Activated T-cell treated with anti-CD3 and anti-CD28 coated beads, Interleukin-2, amount 50 U/mL, for 72 hours (primary cell): ENCODE measurements at regions not wholly inside any gene's neighbourhood (a gene's known extent, or its start where the extent isn't known, plus 50 kb on each side); places are given as distances from the start of the nearest gene placed in this dataset.
"Not testable (repeated sequence)": the region's sequence is repeated elsewhere in the genome, so short reads cannot be mapped to it uniquely, and the experiment has no call there.

Experiments
- ATAC-seq, 2 donors: fragments of 150-1000 bp; cut with Tn5 transposase; replicated peaks in 1 of 2; 2 replicates each; pipeline ENCODE4 v1.10.0; 2021; ENCODE audit warnings: moderate library complexity in 2 of 2, mild to moderate bottlenecking in 1 of 2
- DNase-seq, 2 donors: peaks; one replicate each; pipeline ENCODE4 v3.0.0; 2021 to 2022; ENCODE audit warnings: mixed read lengths in 1 of 2
- H3K27ac Mint-ChIP-seq: one replicate; pipeline ENCODE4 v1.8.0; 2022; ENCODE audit warnings: mild to moderate bottlenecking, moderate library complexity, mixed read lengths
- H3K27me3 Mint-ChIP-seq: one replicate; pipeline ENCODE4 v1.8.0; 2022; ENCODE audit warnings: low read depth, mixed read lengths
- H3K36me3 Mint-ChIP-seq, 2 donors: one replicate each; pipeline ENCODE4 v1.8.0; 2022; ENCODE audit warnings: mixed read lengths in 2 of 2, mild to moderate bottlenecking in 1 of 2; ENCODE audit not compliant: insufficient read depth in 2 of 2
- H3K4me1 Mint-ChIP-seq: one replicate; pipeline ENCODE4 v1.8.0; 2022; ENCODE audit warnings: low read depth, mixed read lengths
- H3K4me3 Mint-ChIP-seq, 2 donors: one replicate each; pipeline ENCODE4 v1.8.0; 2022; ENCODE audit warnings: mild to moderate bottlenecking in 2 of 2, mixed read lengths in 2 of 2, moderate library complexity in 2 of 2
- H3K9me3 Mint-ChIP-seq, 2 donors: one replicate each; pipeline ENCODE4 v1.8.0; 2022; ENCODE audit warnings: mixed read lengths in 2 of 2

DNA sequence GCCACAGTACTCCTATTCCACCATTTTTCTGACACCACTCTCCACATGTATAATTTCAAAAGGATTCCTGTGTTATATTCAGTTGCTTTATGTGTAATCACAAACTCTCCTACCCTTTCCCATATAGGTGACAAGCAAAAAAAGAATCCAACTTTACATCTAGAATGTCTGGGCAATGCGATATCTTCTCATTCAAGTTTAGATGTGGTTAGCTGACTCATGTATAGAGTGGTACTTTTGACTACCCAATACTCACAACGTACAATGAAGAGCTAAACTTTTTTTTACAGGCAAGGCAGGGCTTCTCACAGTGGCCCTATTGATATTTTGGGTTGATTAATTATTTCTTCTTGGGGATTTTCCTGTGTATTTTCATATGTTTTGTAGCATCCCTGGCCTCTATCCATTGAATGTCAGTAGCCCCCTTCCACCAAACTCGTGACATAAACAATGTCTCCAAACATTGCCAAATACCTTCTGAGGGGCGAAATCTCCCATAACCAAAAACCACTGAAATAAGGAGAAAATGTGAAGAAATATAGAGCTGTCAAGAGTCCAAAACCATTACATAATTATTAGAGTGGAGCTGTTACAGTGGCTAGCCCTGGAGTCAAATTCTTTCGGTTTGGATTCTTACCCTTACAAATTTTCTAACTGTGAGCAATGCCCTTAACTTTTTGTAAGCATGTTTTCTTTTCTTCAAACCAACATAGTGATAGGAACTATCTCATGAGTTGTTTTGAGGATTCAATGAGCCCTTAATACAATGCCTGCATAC is 342.6 kb downstream of the NSUN3 start:
- no peak for DNase-seq
- ATAC-seq, result no peak
- Mint-ChIP-seq H3K27ac (no peak overlapping the region), H3K36me3 (no peaks in the 10 kb centered on the region), H3K4me1 (no peaks in the 10 kb centered on the region), H3K4me3 (no peak overlapping the region), H3K9me3 (peaks cover 0 to 3% of the 10 kb centered on the region in 2 donors), H3K27me3 (no peaks in the 10 kb centered on the region)

DNA sequence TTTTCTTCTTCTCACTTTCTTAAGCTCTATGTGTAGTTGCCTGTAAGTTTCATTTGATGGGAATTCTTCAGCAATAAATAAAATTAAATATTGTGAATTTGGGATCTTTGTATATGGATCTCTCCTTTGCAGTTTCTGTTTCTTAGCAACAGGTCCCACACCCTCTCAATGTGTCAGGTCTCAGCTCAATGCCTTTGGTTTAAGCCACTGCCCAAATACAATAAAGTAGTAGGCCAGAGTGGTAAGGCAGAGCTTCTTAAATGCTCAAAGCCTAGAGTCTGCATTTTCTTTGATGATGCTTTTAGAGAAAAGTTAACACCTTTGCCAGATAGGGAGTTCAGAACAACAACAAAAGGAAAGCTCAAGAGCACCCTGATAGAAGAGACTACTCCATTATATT is 343.7 kb downstream of the NSUN3 start:
- H3K9me3 Mint-ChIP-seq, result peaks cover 0 to 3% of the 10 kb centered on the region in 2 donors
- H3K36me3 Mint-ChIP-seq, result no peaks in the 10 kb centered on the region
- H3K4me1 Mint-ChIP-seq, result no peaks in the 10 kb centered on the region
- H3K4me3 Mint-ChIP-seq, result no peak overlapping the region
- ATAC-seq, result no peak
- H3K27me3 Mint-ChIP-seq, result no peaks in the 10 kb centered on the region
- DNase-seq, result no peak
- no peak overlapping the region for H3K27ac Mint-ChIP-seq

DNA sequence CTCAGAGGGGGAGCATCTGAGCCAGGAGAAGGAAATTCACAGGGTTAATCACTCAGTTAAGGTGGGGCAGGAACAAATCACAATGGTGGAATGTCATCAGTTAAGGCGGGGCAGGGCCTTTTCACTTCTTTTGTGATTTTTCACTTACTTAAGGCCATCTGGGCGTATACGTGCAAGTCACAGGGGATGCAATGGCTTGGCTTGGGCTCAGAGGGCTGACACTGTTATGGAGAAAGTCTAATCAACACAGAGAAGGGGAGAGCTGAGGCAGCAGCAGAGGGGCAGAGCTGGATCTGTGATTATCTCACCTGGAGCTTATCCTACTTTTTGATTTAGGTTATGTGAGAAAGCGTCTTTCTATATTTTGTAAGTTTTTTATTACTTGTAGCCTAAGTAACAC is 350.1 kb downstream of the NSUN3 start:
- not testable (repeated sequence) for DNase-seq, ATAC-seq, H3K9me3 Mint-ChIP-seq, H3K27ac Mint-ChIP-seq, H3K4me1 Mint-ChIP-seq, H3K4me3 Mint-ChIP-seq, H3K36me3 Mint-ChIP-seq, H3K27me3 Mint-ChIP-seq

DNA sequence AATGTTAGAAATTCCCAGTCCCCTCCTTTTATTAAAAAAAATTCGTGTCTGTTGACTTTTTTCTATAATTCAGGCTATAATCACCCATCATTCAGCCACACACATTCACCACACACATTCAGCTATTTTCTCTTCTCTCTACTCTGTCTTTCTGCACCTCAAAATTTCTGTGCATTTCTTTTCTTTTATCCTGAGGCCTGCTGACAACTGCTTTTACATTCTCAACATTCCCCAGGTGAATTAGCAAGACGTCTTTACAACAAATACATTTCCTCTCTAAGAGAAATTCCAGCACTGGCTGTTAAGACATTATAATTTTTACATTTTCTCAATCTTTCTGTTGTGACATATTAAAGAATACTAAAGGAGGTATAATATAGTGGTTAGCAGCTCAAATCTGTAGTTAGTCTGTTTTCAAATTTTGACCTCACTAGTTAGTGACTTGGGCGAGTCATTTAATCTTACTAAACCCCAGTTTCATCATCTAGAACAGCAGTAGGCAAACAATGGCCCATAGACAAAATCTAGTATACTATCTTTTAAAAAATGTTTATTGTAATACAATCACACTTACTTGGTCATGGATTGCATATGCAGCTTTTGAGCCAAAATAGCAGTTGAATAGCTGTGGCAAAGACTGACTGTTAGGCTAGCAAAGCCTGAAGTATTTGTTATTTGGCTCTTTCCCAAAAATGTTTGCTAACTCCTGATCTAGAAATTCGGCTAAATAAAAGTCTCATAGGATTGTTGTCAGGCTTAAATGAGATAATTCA is 350.7 kb downstream of the NSUN3 start:
- Mint-ChIP-seq H3K4me1 (no peaks in the 10 kb centered on the region), H3K9me3 (peaks cover 2 to 4% of the 10 kb centered on the region in 2 donors), H3K4me3 (no peak overlapping the region), H3K27ac (no peak overlapping the region), H3K36me3 (no peaks in the 10 kb centered on the region), H3K27me3 (no peaks in the 10 kb centered on the region)
- DNase-seq, result no peak
- ATAC-seq, result no peak

DNA sequence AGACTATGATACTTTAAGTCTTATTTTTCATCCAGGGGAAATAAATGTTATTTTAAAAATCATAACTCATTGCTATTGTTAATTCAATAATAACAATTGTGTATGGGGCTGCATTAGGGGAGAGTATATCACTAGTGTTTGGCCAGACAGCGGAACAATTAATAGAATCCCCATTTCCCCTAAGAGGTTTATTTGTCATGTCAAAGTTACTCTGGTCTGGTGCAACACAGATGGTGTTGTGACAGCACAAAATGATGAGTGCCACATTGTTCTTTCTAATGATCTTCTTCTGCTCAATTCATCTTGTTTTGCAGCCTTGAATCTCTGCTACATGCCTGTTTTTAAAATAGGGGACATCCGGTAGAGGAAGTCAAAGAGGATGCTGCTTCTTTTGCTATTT is 351.6 kb downstream of the NSUN3 start:
- no peak overlapping the region for H3K27ac Mint-ChIP-seq
- no peak for DNase-seq
- no peaks in the 10 kb centered on the region for H3K27me3 Mint-ChIP-seq

DNA sequence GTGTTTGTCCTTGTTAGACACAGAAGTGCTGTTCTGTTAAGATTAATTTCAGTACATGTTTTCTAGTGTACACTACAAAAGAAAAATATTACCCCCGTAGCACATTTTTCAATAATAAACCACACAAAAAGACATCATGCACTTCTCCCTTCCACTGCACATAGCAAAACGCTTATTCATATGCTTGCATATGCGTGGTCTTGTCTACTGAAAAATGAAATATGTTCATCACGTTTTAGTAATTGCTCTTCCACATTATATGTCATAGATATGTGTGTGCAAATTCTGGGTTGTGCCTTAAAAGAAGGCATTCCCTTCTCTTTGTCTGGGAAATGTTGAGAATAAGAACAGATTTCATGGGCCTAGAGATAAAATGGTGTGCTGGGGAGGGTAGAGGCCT is 353.9 kb downstream of the NSUN3 start:
- no peak overlapping the region for H3K4me3 Mint-ChIP-seq
- H3K4me1 Mint-ChIP-seq, result no peaks in the 10 kb centered on the region
- H3K27me3 Mint-ChIP-seq, result no peaks in the 10 kb centered on the region
- H3K36me3 Mint-ChIP-seq, result peaks cover 0 to 2% of the 10 kb centered on the region in 2 donors
- H3K27ac Mint-ChIP-seq, result no peak overlapping the region
- ATAC-seq (no peak), DNase-seq (no peak)
- H3K9me3 Mint-ChIP-seq, result peaks cover 8 to 11% of the 10 kb centered on the region in 2 donors

More for the DNA sequence above, 351.6 kb downstream of the NSUN3 start:
- no peak for ATAC-seq
- Mint-ChIP-seq H3K9me3 (peaks cover 8 to 10% of the 10 kb centered on the region in 2 donors), H3K36me3 (peaks cover 0 to 2% of the 10 kb centered on the region in 2 donors), H3K4me3 (no peak overlapping the region), H3K4me1 (no peaks in the 10 kb centered on the region)

DNA sequence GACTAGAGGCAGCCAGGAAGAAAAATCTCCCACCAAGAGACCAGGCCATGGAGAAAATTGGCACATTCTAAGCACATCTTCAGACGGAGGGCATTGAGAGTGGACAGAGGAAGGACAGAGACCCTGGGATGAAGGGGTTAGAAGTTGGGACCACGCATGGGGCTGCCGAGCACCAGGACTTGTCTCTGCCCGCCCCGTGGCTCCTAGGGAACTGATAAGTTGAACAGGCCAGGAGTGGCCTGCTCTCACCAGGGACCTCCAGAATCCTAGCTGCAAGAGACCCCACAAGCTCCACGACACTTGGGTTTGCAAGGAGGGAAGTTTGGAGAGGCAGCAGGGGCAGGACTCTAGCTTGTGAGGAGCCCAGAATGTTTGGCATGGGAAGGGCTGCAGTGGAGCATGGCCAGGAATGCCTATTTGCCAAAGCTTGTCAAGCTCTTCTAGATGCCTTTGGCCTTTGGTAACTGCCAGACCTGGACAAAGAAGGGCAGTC is 355.1 kb downstream of the NSUN3 start:
- Mint-ChIP-seq H3K4me3 (no peak overlapping the region), H3K27me3 (no peaks in the 10 kb centered on the region), H3K36me3 (peaks cover 0 to 2% of the 10 kb centered on the region in 2 donors), H3K4me1 (no peaks in the 10 kb centered on the region), H3K27ac (no peak overlapping the region), H3K9me3 (peaks cover 10 to 11% of the 10 kb centered on the region in 2 donors)
- ATAC-seq (no peak), DNase-seq (no peak)

DNA sequence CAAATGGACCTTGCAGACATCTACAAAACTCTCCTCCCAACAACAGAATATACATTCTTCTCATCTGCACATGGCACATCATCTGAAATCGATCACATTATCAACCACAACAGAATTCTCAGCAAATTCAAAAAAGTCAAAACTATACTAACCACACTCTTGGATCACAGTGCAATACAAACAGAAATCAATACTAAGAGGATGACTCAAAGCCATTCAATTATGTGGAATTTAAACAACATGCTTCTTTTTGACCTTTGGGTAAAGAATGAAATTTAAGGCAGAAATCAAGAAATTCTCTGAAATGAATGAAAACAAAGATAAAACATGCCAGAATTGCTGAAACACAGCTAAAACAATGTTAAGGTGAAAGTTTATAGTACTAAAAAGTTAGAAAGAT is 358.1 kb downstream of the NSUN3 start:
- peaks cover 0 to 2% of the 10 kb centered on the region in 2 donors for H3K36me3 Mint-ChIP-seq
- no peaks in the 10 kb centered on the region for H3K4me1 Mint-ChIP-seq
- H3K4me3 Mint-ChIP-seq, result no peak overlapping the region
- no peak for ATAC-seq
- no peak overlapping the region for H3K27ac Mint-ChIP-seq
- no peak for DNase-seq
- H3K27me3 Mint-ChIP-seq, result no peaks in the 10 kb centered on the region
- H3K9me3 Mint-ChIP-seq, result peaks cover 10 to 11% of the 10 kb centered on the region in 2 donors

DNA sequence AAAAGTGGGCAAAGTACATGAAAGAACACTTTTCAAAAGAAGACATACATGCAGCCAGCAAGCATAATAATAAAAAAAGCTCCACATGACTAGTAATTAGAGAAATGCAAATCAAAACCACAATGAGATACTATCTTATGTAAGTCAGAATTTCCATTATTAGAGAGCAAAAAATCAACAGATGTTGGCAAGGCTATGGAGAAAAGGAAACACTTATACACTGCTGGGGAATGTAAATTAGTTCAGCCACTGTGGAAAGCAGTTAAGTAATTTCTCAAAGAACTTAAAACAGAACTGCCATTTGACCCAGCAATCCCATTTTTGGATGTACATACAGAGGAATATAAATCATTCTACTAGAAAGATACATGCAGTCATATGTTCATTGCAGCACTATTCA is 360.7 kb downstream of the NSUN3 start:
- Mint-ChIP-seq H3K4me3 (no peak overlapping the region), H3K9me3 (peaks cover 7 to 8% of the 10 kb centered on the region in 2 donors), H3K4me1 (no peaks in the 10 kb centered on the region), H3K36me3 (peaks cover 0 to 2% of the 10 kb centered on the region in 2 donors), H3K27ac (no peak overlapping the region), H3K27me3 (no peaks in the 10 kb centered on the region)
- no peak for ATAC-seq
- no peak for DNase-seq

DNA sequence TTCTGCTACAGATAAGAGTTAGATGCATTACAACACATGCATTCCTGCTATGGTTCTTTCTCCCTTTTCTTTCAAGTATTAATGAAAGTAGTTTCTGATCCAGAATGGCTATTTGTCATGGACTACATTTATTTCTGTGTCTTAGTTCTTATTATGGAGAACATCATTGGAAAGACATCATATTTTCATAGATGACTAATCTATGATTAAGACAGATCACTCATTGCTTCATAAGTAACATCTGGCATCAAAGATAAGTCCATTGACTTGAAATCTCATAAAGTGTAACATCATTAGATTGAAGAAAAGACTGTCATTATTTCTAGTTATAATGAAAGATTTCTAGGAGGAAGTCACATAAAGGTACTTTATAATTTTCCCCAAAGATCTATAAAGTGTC is 366.7 kb downstream of the NSUN3 start:
- Mint-ChIP-seq H3K4me3 (no peak overlapping the region), H3K27me3 (no peaks in the 10 kb centered on the region), H3K9me3 (peaks cover 0 to 2% of the 10 kb centered on the region in 2 donors), H3K4me1 (no peaks in the 10 kb centered on the region), H3K36me3 (no peaks in the 10 kb centered on the region), H3K27ac (no peak overlapping the region)
- DNase-seq (no peak), ATAC-seq (no peak)

DNA sequence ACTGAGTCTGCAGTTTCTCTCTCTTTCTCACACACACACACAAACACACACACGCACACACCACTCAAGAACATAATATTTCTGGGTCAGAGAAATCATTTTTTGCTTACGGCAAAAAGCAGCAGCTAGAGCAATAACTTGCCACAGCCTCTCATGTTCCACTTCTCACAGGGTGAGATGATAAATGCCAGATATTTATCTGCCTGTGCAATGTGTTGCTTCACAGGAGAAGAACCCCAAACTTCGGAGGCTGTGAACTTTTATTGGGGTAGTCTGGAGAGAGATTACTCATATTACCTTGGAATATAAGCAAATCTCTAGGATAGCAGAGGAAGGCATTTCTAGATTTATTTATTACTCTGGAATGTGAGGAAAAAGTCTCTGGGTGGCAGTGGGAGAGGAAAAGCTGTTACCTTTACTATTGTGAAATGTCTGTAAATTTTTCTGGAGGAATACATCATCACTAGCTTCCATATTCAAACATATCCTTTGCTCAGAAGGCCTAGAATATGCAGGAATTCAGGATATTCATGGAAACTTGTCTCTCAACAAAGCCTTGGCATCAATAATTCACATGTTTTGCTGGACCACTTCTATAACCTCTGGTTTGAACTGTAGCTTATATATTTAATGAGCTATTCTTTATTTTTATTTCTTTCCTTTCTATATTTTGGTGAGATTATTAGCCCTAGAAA is 369.2 kb downstream of the NSUN3 start:
- DNase-seq (no peak), ATAC-seq (no peak)
- H3K36me3 Mint-ChIP-seq, result no peaks in the 10 kb centered on the region
- no peak overlapping the region for H3K27ac Mint-ChIP-seq
- no peaks in the 10 kb centered on the region for H3K27me3 Mint-ChIP-seq
- no peak overlapping the region for H3K4me3 Mint-ChIP-seq
- no peaks in the 10 kb centered on the region for H3K4me1 Mint-ChIP-seq
- no peaks in the 10 kb centered on the region for H3K9me3 Mint-ChIP-seq

DNA sequence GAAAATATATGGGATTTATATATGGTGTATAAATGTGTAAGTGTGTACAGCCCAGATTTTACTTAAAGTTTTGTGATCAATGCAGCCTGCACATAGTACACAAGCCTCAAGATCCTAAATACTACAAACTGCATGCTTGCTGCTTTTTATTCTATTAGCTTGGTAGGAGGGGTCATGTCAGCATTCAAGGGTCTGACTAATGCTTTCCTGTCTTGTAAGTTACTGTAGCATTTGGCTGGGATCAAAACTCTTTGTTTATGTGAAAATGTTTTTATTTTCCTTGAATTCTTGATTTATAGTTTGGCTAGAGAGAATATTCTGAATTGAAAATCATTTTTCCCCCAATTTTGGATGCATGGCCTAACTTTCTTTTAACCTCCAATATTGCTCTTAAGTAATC is 370.9 kb downstream of the NSUN3 start:
- no peak for DNase-seq
- Mint-ChIP-seq H3K27ac (no peak overlapping the region), H3K4me1 (no peaks in the 10 kb centered on the region), H3K4me3 (no peak overlapping the region), H3K36me3 (no peaks in the 10 kb centered on the region), H3K27me3 (no peaks in the 10 kb centered on the region), H3K9me3 (no peaks in the 10 kb centered on the region)
- no peak for ATAC-seq
